Caco-2 (cell line): ENCODE measurements at regions not wholly inside any gene's neighbourhood (a gene's known extent, or its start where the extent isn't known, plus 50 kb on each side); places are given as distances from the start of the nearest gene placed in this dataset.

Experiments
- BruUV-seq: library from RNA; stranded (reverse); fragments of 400-500 nt; replicated peaks from 2 replicates; lab custom pipeline; 2021; lab: Mats Ljungman, UMichigan
- CTCF ChIA-PET: fragments of 300-600 bp; sonication (Branson Sonifier 250); formaldehyde crosslinking; loops from one replicate; lab custom pipeline; 2022; ENCODE audit warnings: antibody characterized with exemption; lab: Charles Lee
- POLR2A ChIA-PET: fragments of 300-600 bp; sonication (Branson Sonifier 250); formaldehyde crosslinking; loops from one replicate; lab custom pipeline; 2022; ENCODE audit warnings: antibody characterized with exemption; lab: Charles Lee
- DNase-seq, 2 experiments: peaks; one replicate each; pipeline versions ENCODE4 v3.0.0 to v3.0.0-alpha.2; 2020 to 2022
- H3K27me3 ChIP-seq: replicated peaks from 2 replicates; pipeline ENCODE4 v1.6.0; 2011; ENCODE audit warnings: low read length; ENCODE audit not compliant: control insufficient read depth, insufficient read depth
- H3K36me3 ChIP-seq: 2 replicates; pipeline ENCODE4 v1.5.1; 2011; ENCODE audit warnings: low read length; ENCODE audit not compliant: control insufficient read depth, insufficient read depth
- H3K4me1 ChIP-seq: fragments of 250-450 bp; sonication (Bioruptor Pico); 2 replicates; pipeline ENCODE4 v1.5.1; 2020; ENCODE audit warnings: mild to moderate bottlenecking
- H3K4me3 ChIP-seq: 2 replicates; pipeline ENCODE4 v1.5.1; 2011; ENCODE audit warnings: low read depth, mild to moderate bottlenecking, control low read depth, low read length
- H3K9me3 ChIP-seq: fragments of 250-450 bp; sonication (Bioruptor Pico); 2 replicates; pipeline ENCODE4 v1.5.1; 2020; ENCODE audit warnings: mild to moderate bottlenecking, moderate library complexity
- H3K27ac Mint-ChIP-seq: one replicate; pipeline ENCODE4 v1.8.0; 2022; ENCODE audit warnings: mixed read lengths; ENCODE audit not compliant: unreplicated experiment
- H3K27me3 Mint-ChIP-seq: one replicate; pipeline ENCODE4 v1.8.0; 2022; ENCODE audit warnings: mixed read lengths; ENCODE audit not compliant: insufficient read depth, unreplicated experiment
- H3K36me3 Mint-ChIP-seq: one replicate; pipeline ENCODE4 v1.8.0; 2022; ENCODE audit warnings: mild to moderate bottlenecking, mixed read lengths; ENCODE audit not compliant: insufficient read depth, unreplicated experiment
- H3K4me1 Mint-ChIP-seq: one replicate; pipeline ENCODE4 v1.8.0; 2022; ENCODE audit warnings: low read depth, mixed read lengths; ENCODE audit not compliant: unreplicated experiment
- H3K4me3 Mint-ChIP-seq: one replicate; pipeline ENCODE4 v1.8.0; 2022; ENCODE audit warnings: mild to moderate bottlenecking, moderate library complexity, mixed read lengths; ENCODE audit not compliant: unreplicated experiment
- H3K9me3 Mint-ChIP-seq: one replicate; pipeline ENCODE4 v1.8.0; 2022; ENCODE audit warnings: mixed read lengths; ENCODE audit not compliant: unreplicated experiment
- intact Hi-C: fragments of 100-400 bp; cut with micrococcal nuclease; formaldehyde crosslinking; loops from one replicate; pipeline ENCODE4 v1.10.0; 2022; ENCODE audit not compliant: unreplicated experiment
- TF ChIP-seq, protein P1 (sequence below), 2 experiments: fragments of 200-600 bp in 1 of 2; IDR thresholded peaks; 1 replicate in 1 of 2; 2 replicates in 1 of 2; pipeline versions ENCODE4 v1.5.1 to v1.8.0; 2011 to 2022; ENCODE audit warnings: antibody characterized with exemption in 1 of 2, control low read depth in 1 of 2, inconsistent platforms in 1 of 2, low read depth in 1 of 2, low read length in 1 of 2, mild to moderate bottlenecking in 1 of 2, moderate library complexity in 1 of 2; ENCODE audit not compliant: insufficient read depth in 1 of 2, severe bottlenecking in 1 of 2, unreplicated experiment in 1 of 2

DNA sequence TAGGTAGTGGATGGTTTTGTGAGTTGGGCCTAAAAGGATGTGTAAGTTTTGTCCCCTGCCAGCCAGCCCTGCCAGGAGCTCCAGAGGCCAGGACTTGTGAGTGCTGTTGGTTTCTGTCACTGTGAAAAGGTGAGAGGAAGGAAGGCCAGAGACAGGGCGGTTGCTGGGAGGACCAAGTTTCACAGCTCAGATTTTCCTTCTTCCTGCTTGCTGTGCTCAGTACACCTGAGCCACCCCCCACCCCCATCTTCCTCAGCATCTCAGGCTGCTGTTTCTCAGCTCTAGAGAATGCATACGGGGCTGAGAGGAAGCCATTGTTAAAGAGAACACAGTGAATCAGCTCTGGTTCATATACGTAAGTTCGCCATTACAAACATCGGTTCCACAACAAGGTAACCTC is 139.9 kb downstream of the BUB3 start:
- intact Hi-C loops, result no loop called here
- Histone ChIP-seq H3K36me3 (no peaks in the 10 kb centered on the region), H3K27me3 (no peaks in the 10 kb centered on the region), H3K9me3 (no peaks in the 10 kb centered on the region), H3K4me1 (no peaks in the 10 kb centered on the region), H3K4me3 (no peak overlapping the region)
- ChIA-PET POLR2A (no interaction called here), CTCF (no interaction called here)
- Mint-ChIP-seq H3K36me3 (no peaks in the 10 kb centered on the region), H3K4me1 (no peaks in the 10 kb centered on the region), H3K27me3 (no peaks in the 10 kb centered on the region), H3K27ac (no peak overlapping the region), H3K9me3 (peaks cover 12% of the 10 kb centered on the region), H3K4me3 (no peak overlapping the region)
- DNase-seq, result no peak
- no TSS peak for BruUV-seq
- TF ChIP-seq, protein P1, sequence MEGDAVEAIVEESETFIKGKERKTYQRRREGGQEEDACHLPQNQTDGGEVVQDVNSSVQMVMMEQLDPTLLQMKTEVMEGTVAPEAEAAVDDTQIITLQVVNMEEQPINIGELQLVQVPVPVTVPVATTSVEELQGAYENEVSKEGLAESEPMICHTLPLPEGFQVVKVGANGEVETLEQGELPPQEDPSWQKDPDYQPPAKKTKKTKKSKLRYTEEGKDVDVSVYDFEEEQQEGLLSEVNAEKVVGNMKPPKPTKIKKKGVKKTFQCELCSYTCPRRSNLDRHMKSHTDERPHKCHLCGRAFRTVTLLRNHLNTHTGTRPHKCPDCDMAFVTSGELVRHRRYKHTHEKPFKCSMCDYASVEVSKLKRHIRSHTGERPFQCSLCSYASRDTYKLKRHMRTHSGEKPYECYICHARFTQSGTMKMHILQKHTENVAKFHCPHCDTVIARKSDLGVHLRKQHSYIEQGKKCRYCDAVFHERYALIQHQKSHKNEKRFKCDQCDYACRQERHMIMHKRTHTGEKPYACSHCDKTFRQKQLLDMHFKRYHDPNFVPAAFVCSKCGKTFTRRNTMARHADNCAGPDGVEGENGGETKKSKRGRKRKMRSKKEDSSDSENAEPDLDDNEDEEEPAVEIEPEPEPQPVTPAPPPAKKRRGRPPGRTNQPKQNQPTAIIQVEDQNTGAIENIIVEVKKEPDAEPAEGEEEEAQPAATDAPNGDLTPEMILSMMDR (IDR thresholded peaks at IDR 0.05; ENCODE audit: insufficient read depth in 1 of 2, low read depth in 1 of 2, low read length in 1 of 2, severe bottlenecking in 1 of 2, unreplicated experiment in 1 of 2), result no peak

DNA sequence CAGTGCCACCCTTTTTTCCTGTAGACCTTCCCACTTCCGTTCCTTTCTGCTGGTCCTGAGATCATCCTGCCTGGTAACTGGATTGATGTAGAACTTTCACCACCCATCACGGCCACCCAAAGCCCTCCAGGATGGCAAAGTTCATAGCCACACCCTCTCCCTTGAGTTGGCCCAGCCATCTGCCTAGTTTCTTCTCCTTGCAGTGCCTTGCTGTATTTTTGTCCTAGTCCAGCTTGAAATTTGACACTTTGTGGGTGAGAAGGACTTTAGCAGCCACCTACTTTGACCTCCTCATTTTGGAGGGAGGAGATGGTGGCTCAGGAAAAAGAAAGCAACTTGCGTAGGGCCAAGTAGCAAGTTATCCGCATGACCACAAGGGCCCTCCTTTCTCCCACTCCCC is 140.7 kb downstream of the BUB3 start:
- H3K36me3 ChIP-seq, result no peaks in the 10 kb centered on the region
- no peaks in the 10 kb centered on the region for H3K9me3 ChIP-seq
- POLR2A ChIA-PET, result no interaction called here
- no peaks in the 10 kb centered on the region for H3K4me1 ChIP-seq
- H3K27me3 ChIP-seq, result no peaks in the 10 kb centered on the region
- Mint-ChIP-seq H3K36me3 (no peaks in the 10 kb centered on the region), H3K27me3 (no peaks in the 10 kb centered on the region), H3K27ac (no peak overlapping the region), H3K4me1 (no peaks in the 10 kb centered on the region), H3K4me3 (no peak overlapping the region), H3K9me3 (peaks cover 11% of the 10 kb centered on the region)
- no TSS peak for BruUV-seq
- DNase-seq, result no peak
- intact Hi-C loops, result no loop called here
- TF ChIP-seq, protein P1 (IDR thresholded peaks at IDR 0.05; ENCODE audit: insufficient read depth in 1 of 2, low read depth in 1 of 2, low read length in 1 of 2, severe bottlenecking in 1 of 2, unreplicated experiment in 1 of 2), result no peak
- CTCF ChIA-PET, result no interaction called here
- no peak overlapping the region for H3K4me3 ChIP-seq

DNA sequence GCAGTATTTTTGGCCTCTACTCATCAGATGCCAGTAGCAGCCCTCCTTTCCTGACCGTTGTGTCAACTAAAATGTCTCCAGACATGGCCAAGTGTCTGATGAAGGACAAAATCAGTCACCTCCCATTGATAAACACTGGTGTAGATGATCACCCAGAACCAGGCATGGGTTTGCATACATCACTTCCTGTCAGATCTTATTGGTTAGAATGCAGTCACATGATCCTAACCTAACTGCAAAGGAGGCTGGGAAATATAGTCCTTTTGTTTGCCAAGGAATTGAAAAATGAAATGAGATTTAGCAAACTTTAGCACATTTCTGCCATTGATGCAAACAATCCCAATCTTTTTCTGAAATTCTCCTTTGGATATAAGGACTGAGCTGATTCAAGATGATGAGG is 141.4 kb downstream of the BUB3 start:
- Histone ChIP-seq H3K9me3 (no peaks in the 10 kb centered on the region), H3K36me3 (no peaks in the 10 kb centered on the region), H3K4me1 (no peaks in the 10 kb centered on the region), H3K27me3 (no peaks in the 10 kb centered on the region), H3K4me3 (no peak overlapping the region)
- no peak overlapping the region for H3K4me3 Mint-ChIP-seq
- no peak overlapping the region for H3K27ac Mint-ChIP-seq
- BruUV-seq, result no TSS peak
- TF ChIP-seq, protein P1 (IDR thresholded peaks at IDR 0.05; ENCODE audit: insufficient read depth in 1 of 2, low read depth in 1 of 2, low read length in 1 of 2, severe bottlenecking in 1 of 2, unreplicated experiment in 1 of 2), result no peak
- no peaks in the 10 kb centered on the region for H3K36me3 Mint-ChIP-seq
- no peaks in the 10 kb centered on the region for H3K4me1 Mint-ChIP-seq
- peaks cover 3% of the 10 kb centered on the region for H3K9me3 Mint-ChIP-seq
- DNase-seq, result no peak
- CTCF ChIA-PET, result no interaction called here
- no peaks in the 10 kb centered on the region for H3K27me3 Mint-ChIP-seq
- POLR2A ChIA-PET, result no interaction called here
- intact Hi-C loops, result no loop called here
